ENCODE measurements at regions not wholly inside any gene's neighbourhood (a gene's known extent, or its start where the extent isn't known, plus 50 kb on each side); places are given as distances from the start of the nearest gene placed in this dataset.

DNA sequence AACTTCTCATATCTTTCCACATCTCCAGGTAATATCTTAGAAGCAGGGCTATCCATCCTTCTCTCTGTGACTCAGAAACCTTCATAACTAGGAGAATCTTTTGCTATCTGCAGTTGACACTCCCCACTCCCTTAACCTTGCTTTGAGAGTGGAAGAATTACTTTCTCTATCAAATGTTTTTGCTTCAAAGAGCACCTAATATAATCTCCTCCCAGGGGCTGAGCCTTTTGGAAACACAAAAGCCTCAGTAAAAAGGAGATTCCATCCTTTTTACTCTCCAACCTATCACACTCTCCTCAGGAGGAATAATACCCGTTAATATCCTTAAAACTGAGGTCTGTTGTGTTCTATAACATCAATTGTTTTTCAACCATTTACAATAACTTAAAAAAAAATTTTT is 94.9 kb upstream of the DNAJC10 start:
- H3K4me3 Mint-ChIP-seq, result no peak overlapping the region
- H3K36me3 Mint-ChIP-seq (ENCODE audit: low read depth), result no peaks in the 10 kb centered on the region
- peak overlapping the region; percentile 80 for H3K27ac Mint-ChIP-seq (ENCODE audit: unreplicated experiment)
- H3K4me1 Mint-ChIP-seq, result peaks cover 23% of the 10 kb centered on the region
- no peak for DNase-seq (ENCODE audit: low read depth, low spot score)
- peaks cover 3% of the 10 kb centered on the region for H3K9me3 Mint-ChIP-seq
- no peaks in the 10 kb centered on the region for H3K27me3 Mint-ChIP-seq (ENCODE audit: low read depth)
- TF ChIP-seq, protein P1, sequence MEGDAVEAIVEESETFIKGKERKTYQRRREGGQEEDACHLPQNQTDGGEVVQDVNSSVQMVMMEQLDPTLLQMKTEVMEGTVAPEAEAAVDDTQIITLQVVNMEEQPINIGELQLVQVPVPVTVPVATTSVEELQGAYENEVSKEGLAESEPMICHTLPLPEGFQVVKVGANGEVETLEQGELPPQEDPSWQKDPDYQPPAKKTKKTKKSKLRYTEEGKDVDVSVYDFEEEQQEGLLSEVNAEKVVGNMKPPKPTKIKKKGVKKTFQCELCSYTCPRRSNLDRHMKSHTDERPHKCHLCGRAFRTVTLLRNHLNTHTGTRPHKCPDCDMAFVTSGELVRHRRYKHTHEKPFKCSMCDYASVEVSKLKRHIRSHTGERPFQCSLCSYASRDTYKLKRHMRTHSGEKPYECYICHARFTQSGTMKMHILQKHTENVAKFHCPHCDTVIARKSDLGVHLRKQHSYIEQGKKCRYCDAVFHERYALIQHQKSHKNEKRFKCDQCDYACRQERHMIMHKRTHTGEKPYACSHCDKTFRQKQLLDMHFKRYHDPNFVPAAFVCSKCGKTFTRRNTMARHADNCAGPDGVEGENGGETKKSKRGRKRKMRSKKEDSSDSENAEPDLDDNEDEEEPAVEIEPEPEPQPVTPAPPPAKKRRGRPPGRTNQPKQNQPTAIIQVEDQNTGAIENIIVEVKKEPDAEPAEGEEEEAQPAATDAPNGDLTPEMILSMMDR (conservative IDR thresholded peaks at IDR 0.05), result no peak

- H3K9me3 Mint-ChIP-seq, result peaks cover 3% of the 10 kb centered on the region
- no peaks in the 10 kb centered on the region for H3K36me3 Mint-ChIP-seq (ENCODE audit: low read depth)
- peaks cover 23% of the 10 kb centered on the region for H3K4me1 Mint-ChIP-seq
- DNase-seq (ENCODE audit: low read depth, low spot score), result no peak
- no peaks in the 10 kb centered on the region for H3K27me3 Mint-ChIP-seq (ENCODE audit: low read depth)
- TF ChIP-seq, protein P1 (conservative IDR thresholded peaks at IDR 0.05), result no peak
- H3K27ac Mint-ChIP-seq (ENCODE audit: unreplicated experiment), result no peak overlapping the region
- no peak overlapping the region for H3K4me3 Mint-ChIP-seq
Measured at GRCh38 chr2:182621810-182622209, 94.2 kb upstream of the DNAJC10 start.

DNA sequence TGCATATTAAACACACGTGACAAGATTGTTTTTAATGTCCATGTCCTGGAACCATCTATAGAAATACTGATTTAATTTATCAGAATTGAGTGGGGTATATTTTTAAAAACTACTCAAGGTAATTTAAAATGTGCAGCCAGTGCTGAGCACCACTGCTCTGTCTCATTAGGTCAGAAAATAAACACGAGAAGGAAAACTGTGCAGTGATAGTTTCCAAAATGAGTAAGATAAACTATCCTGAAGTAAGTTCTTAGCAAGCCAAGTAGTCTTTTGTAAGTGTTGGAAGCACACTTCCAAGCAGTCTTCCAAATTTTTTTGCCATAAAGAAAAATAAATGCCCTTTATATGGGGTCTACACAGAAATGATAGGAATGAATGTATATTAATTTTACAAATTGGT is 93.8 kb upstream of the DNAJC10 start:
- TF ChIP-seq, protein P1 (conservative IDR thresholded peaks at IDR 0.05), result no peak
- H3K27me3 Mint-ChIP-seq (ENCODE audit: low read depth), result no peaks in the 10 kb centered on the region
- DNase-seq (ENCODE audit: low read depth, low spot score), result no peak
- no peak overlapping the region for H3K27ac Mint-ChIP-seq (ENCODE audit: unreplicated experiment)
- H3K4me1 Mint-ChIP-seq, result peaks cover 23% of the 10 kb centered on the region
- no peak overlapping the region for H3K4me3 Mint-ChIP-seq
- no peaks in the 10 kb centered on the region for H3K36me3 Mint-ChIP-seq (ENCODE audit: low read depth)
- peaks cover 3% of the 10 kb centered on the region for H3K9me3 Mint-ChIP-seq

DNA sequence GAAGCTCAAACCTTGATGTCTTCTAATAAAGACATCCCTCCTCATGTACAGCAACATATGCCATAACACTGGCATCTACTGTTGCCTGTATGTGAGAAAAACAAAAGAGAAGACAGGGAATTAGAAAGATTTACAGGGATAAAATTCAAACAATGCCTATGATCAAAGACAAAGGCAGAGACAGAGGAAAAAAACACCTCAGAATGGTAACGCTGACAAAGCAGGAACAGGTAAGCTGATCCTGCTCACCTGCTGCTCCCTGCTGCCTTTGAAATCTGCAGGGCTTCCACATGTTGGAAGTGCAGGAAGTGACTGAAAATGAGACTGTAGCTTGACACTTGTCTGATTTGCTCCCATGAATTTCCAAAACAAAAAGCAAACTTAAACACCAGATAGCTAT is 90.2 kb upstream of the DNAJC10 start:
- no peak for DNase-seq (ENCODE audit: low read depth, low spot score)
- H3K4me3 Mint-ChIP-seq, result no peak overlapping the region

DNA sequence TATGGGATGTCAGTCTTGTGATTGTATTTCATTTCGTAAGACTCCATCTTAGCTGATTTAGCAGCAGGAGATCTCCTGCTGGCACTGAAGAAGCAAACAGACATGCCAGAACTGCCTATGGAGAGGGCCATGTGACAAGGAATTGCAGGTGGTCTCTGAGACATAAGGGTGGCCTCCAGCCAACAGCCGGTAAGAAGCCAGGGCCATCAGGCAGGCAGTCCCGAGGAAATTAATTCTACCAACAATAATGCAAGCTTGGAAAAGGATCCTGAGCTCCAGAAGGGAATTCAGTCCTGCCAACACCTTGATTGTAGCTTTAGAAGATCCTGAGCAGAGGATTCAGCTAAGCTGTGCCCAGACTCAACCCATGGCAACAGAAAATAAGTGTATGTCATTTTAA is 87.1 kb upstream of the DNAJC10 start:
- H3K27me3 Mint-ChIP-seq (ENCODE audit: low read depth), result no peaks in the 10 kb centered on the region
- H3K9me3 Mint-ChIP-seq, result peaks cover 3% of the 10 kb centered on the region
- H3K36me3 Mint-ChIP-seq (ENCODE audit: low read depth), result no peaks in the 10 kb centered on the region
- DNase-seq (ENCODE audit: low read depth, low spot score), result no peak
- H3K27ac Mint-ChIP-seq (ENCODE audit: unreplicated experiment), result no peak overlapping the region
- TF ChIP-seq, protein P1 (conservative IDR thresholded peaks at IDR 0.05), result no peak
- peaks cover 13% of the 10 kb centered on the region for H3K4me1 Mint-ChIP-seq
- H3K4me3 Mint-ChIP-seq, result no peak overlapping the region

More for the DNA sequence above, 90.2 kb upstream of the DNAJC10 start:
- Mint-ChIP-seq H3K36me3 (ENCODE audit: low read depth) (no peaks in the 10 kb centered on the region), H3K4me1 (peaks cover 9% of the 10 kb centered on the region), H3K27ac (ENCODE audit: unreplicated experiment) (no peak overlapping the region), H3K27me3 (ENCODE audit: low read depth) (no peaks in the 10 kb centered on the region), H3K9me3 (peaks cover 3% of the 10 kb centered on the region)
- TF ChIP-seq, protein P1 (conservative IDR thresholded peaks at IDR 0.05), result no peak

DNA sequence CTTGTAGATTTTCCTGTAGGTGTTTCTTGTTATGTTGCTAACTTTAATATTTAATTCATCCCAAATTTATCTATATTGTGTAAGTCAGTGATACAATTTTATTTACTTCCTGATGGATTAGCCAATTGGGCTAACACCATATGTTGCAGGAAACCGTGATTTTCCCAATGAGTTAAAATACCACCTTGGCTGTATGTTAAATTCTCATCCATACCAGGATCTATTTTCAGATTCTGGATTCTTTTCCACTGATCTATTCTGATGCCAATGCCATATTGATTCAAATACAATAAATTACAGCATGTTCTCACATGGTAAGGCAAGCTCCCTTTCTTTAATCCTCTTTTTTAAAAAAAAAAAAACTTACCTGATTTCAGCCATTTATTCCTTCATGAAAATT is 85.8 kb upstream of the DNAJC10 start:
- DNase-seq (ENCODE audit: low read depth, low spot score), result no peak
- TF ChIP-seq, protein P1 (conservative IDR thresholded peaks at IDR 0.05), result no peak
- Mint-ChIP-seq H3K27me3 (ENCODE audit: low read depth) (no peaks in the 10 kb centered on the region), H3K36me3 (ENCODE audit: low read depth) (no peaks in the 10 kb centered on the region), H3K4me3 (no peak overlapping the region), H3K4me1 (peaks cover 19% of the 10 kb centered on the region), H3K27ac (ENCODE audit: unreplicated experiment) (no peak overlapping the region), H3K9me3 (peaks cover 3% of the 10 kb centered on the region)
